H9 (cell line): ENCODE measurements at regions not wholly inside any gene's neighbourhood (a gene's known extent, or its start where the extent isn't known, plus 50 kb on each side); places are given as distances from the start of the nearest gene placed in this dataset.

Experiments
- DNase-seq: peaks from one replicate; pipeline ENCODE4 v3.0.0-alpha.2; 2017
- H2AFZ ChIP-seq: one replicate; pipeline ENCODE4 v1.6.1; 2013; ENCODE audit warnings: mild to moderate bottlenecking, low read length, control low read depth, moderate library complexity
- H2AK5ac ChIP-seq: 2 replicates; pipeline ENCODE4 v1.6.1; 2013; ENCODE audit warnings: low read length, control low read depth, mixed read lengths; ENCODE audit not compliant: insufficient read length
- H2BK120ac ChIP-seq: one replicate; pipeline ENCODE4 v1.6.1; 2013; ENCODE audit warnings: low read depth, mild to moderate bottlenecking, low read length, control low read depth, inconsistent platforms; ENCODE audit not compliant: poor library complexity, severe bottlenecking
- H2BK12ac ChIP-seq: 2 replicates; pipeline ENCODE4 v1.6.1; 2013; ENCODE audit warnings: low read length, control low read depth, mixed read lengths, low read depth; ENCODE audit not compliant: insufficient read length
- H2BK15ac ChIP-seq: 2 replicates; pipeline ENCODE4 v1.6.1; 2013; ENCODE audit warnings: low read depth, low read length, control low read depth
- H2BK20ac ChIP-seq: one replicate; pipeline ENCODE4 v1.6.1; 2013; ENCODE audit warnings: low read depth, mild to moderate bottlenecking, low read length, control low read depth, inconsistent platforms; ENCODE audit not compliant: poor library complexity, severe bottlenecking
- H2BK5ac ChIP-seq: 2 replicates; pipeline ENCODE4 v1.6.1; 2013; ENCODE audit warnings: low read length, control low read depth, mixed read lengths; ENCODE audit not compliant: insufficient read length
- H3K14ac ChIP-seq: 2 replicates; pipeline ENCODE4 v1.6.1; 2013; ENCODE audit warnings: low read length, control low read depth; ENCODE audit not compliant: insufficient read depth
- H3K18ac ChIP-seq: 2 replicates; pipeline ENCODE4 v1.6.1; 2013; ENCODE audit warnings: low read depth, mild to moderate bottlenecking, mixed read lengths, low read length, control low read depth; ENCODE audit not compliant: insufficient read length
- H3K23ac ChIP-seq: 2 replicates; pipeline ENCODE4 v1.6.1; 2013; ENCODE audit warnings: low read length, control low read depth, mixed read lengths, low read depth; ENCODE audit not compliant: insufficient read length
- H3K23me2 ChIP-seq: 2 replicates; pipeline ENCODE4 v1.6.1; 2013; ENCODE audit warnings: low read depth, mild to moderate bottlenecking, mixed read lengths, low read length, control low read depth; ENCODE audit not compliant: insufficient read length, poor library complexity, severe bottlenecking
- H3K27ac ChIP-seq: 2 replicates; pipeline ENCODE4 v1.5.1; 2013; ENCODE audit warnings: low read length, control low read depth, mixed read lengths, low read depth; ENCODE audit not compliant: insufficient read length
- H3K27me3 ChIP-seq: 2 replicates; pipeline ENCODE4 v1.6.1; 2013; ENCODE audit warnings: low read length, control low read depth, inconsistent platforms; ENCODE audit not compliant: insufficient read depth
- H3K4ac ChIP-seq: 2 replicates; pipeline ENCODE4 v1.6.1; 2013; ENCODE audit warnings: low read depth, mild to moderate bottlenecking, control low read depth, inconsistent platforms, low read length, moderate library complexity
- H3K4me1 ChIP-seq: 2 replicates; pipeline ENCODE4 v1.6.1; 2013; ENCODE audit warnings: low read length, control low read depth, inconsistent platforms; ENCODE audit not compliant: insufficient read depth
- H3K4me2 ChIP-seq: 2 replicates; pipeline ENCODE4 v1.6.1; 2013; ENCODE audit warnings: low read length, control low read depth, mixed read lengths; ENCODE audit not compliant: insufficient read length, insufficient read depth
- H3K56ac ChIP-seq: 2 replicates; pipeline ENCODE4 v1.6.1; 2013; ENCODE audit warnings: low read depth, mild to moderate bottlenecking, mixed read lengths, low read length, control low read depth; ENCODE audit not compliant: insufficient read length
- H3K79me1 ChIP-seq: 2 replicates; pipeline ENCODE4 v1.6.1; 2013; ENCODE audit warnings: low read depth, mild to moderate bottlenecking, moderate library complexity, low read length, control low read depth, inconsistent platforms; ENCODE audit not compliant: insufficient read depth, poor library complexity, severe bottlenecking
- H3K79me2 ChIP-seq: 2 replicates; pipeline ENCODE4 v1.6.1; 2013; ENCODE audit warnings: low read length, control low read depth, inconsistent platforms; ENCODE audit not compliant: insufficient read depth
- H3K9ac ChIP-seq: 2 replicates; pipeline ENCODE4 v1.6.1; 2013; ENCODE audit warnings: low read length, control low read depth, mixed read lengths; ENCODE audit not compliant: insufficient read length; ENCODE audit errors: extremely low read depth
- H3K9me3 ChIP-seq: one replicate; pipeline ENCODE4 v1.6.1; 2013; ENCODE audit warnings: low read depth, low read length, inconsistent platforms; ENCODE audit not compliant: control insufficient read depth
- H3T11ph ChIP-seq: one replicate; pipeline ENCODE4 v1.6.1; 2013; ENCODE audit warnings: mild to moderate bottlenecking, low read length, control low read depth, inconsistent platforms
- H4K20me1 ChIP-seq: one replicate; pipeline ENCODE4 v1.6.1; 2013; ENCODE audit not compliant: control insufficient read depth, insufficient read length, insufficient read depth
- H4K5ac ChIP-seq: 2 replicates; pipeline ENCODE4 v1.6.1; 2013; ENCODE audit warnings: low read depth, mild to moderate bottlenecking, mixed read lengths, low read length, control low read depth; ENCODE audit not compliant: insufficient read length
- H4K8ac ChIP-seq: replicated peaks from 2 replicates; pipeline ENCODE4 v1.6.1; 2013; ENCODE audit warnings: low read length, control low read depth, mixed read lengths, low read depth; ENCODE audit not compliant: insufficient read length
- H4K91ac ChIP-seq: 2 replicates; pipeline ENCODE4 v1.6.1; 2013; ENCODE audit warnings: low read depth, mild to moderate bottlenecking, moderate library complexity, mixed read lengths, low read length, control low read depth; ENCODE audit not compliant: insufficient read length
- H3K27ac Mint-ChIP-seq, 3 experiments: 2 replicates in 2 of 3; 3 replicates in 1 of 3; pipeline ENCODE4 v1.8.0; 2020 to 2021; ENCODE audit warnings: mixed read lengths in 3 of 3, mild to moderate bottlenecking in 1 of 3, moderate library complexity in 1 of 3
- H3K27me3 Mint-ChIP-seq: 2 replicates; pipeline ENCODE4 v1.8.0; 2021; ENCODE audit warnings: low read depth, mild to moderate bottlenecking, moderate library complexity, mixed read lengths
- H3K36me3 Mint-ChIP-seq, 3 experiments: 2 replicates in 2 of 3; 3 replicates in 1 of 3; pipeline ENCODE4 v1.8.0; 2020 to 2021; ENCODE audit warnings: low read depth in 3 of 3, mixed read lengths in 3 of 3; ENCODE audit not compliant: insufficient read depth in 1 of 3
- H3K4me1 Mint-ChIP-seq, 2 experiments: 2 replicates each; pipeline ENCODE4 v1.8.0; 2020; ENCODE audit warnings: mixed read lengths in 2 of 2
- H3K4me3 Mint-ChIP-seq, 2 experiments: 2 replicates in 1 of 2; 3 replicates in 1 of 2; pipeline ENCODE4 v1.8.0; 2020 to 2021; ENCODE audit warnings: mild to moderate bottlenecking in 2 of 2, mixed read lengths in 2 of 2, moderate library complexity in 1 of 2
- H3K9me3 Mint-ChIP-seq, 2 experiments: 2 replicates in 1 of 2; 3 replicates in 1 of 2; pipeline ENCODE4 v1.8.0; 2020; ENCODE audit warnings: mild to moderate bottlenecking in 2 of 2, mixed read lengths in 2 of 2, moderate library complexity in 1 of 2
- CTCF ChIP-seq: fragments of 200-600 bp; sonication (generic); conservative IDR thresholded peaks from 3 replicates; pipeline ENCODE4 v1.8.0; 2021; ENCODE audit warnings: antibody characterized with exemption, mild to moderate bottlenecking
- WGBS: extraction: QIAGEN DNeasy Blood & Tissue Kit; methylation state at CpG from one replicate; pipeline ENCODE4 v1.1.7; 2013; ENCODE audit warnings: missing lambda C conversion rate, low lambda C conversion rate, mixed read lengths; ENCODE audit not compliant: insufficient read length; ENCODE audit errors: extremely low coverage; 5-methylcytosine and 5-hydroxymethylcytosine counted together

- Histone ChIP-seq H3K4me2 (no peak overlapping the region), H2BK12ac (no peak overlapping the region), H2AFZ (no peak overlapping the region), H4K8ac (no peak overlapping the region), H3T11ph (no peak overlapping the region), H3K56ac (no peak overlapping the region), H2BK120ac (no peak overlapping the region), H3K79me2 (no peaks in the 10 kb centered on the region), H4K91ac (no peak overlapping the region), H3K23me2 (no peaks in the 10 kb centered on the region), H3K14ac (no peak overlapping the region), H3K23ac (no peak overlapping the region), H3K27me3 (no peaks in the 10 kb centered on the region), H3K4me1 (no peaks in the 10 kb centered on the region), H3K18ac (no peak overlapping the region), H2BK15ac (no peak overlapping the region), H4K20me1 (no peaks in the 10 kb centered on the region), H3K4ac (no peak overlapping the region), H3K79me1 (no peaks in the 10 kb centered on the region), H3K27ac (no peak overlapping the region), H2BK5ac (no peak overlapping the region), H4K5ac (no peak overlapping the region), H2AK5ac (no peak overlapping the region), H3K9me3 (no peaks in the 10 kb centered on the region), H2BK20ac (no peak overlapping the region), H3K9ac (no peak overlapping the region)
- WGBS = no CpG with 5 or more reads among the region's 4 CpGs
- H3K27me3 Mint-ChIP-seq = no peaks in the 10 kb centered on the region
- H3K4me3 Mint-ChIP-seq = no peak overlapping the region
- H3K27ac Mint-ChIP-seq = 0 out of 7 replicates have a peak overlapping the region, but pooled peaks of 1 of the 3 experiments have one; percentile 24
- no peak for TF ChIP-seq CTCF
- H3K9me3 Mint-ChIP-seq = no peaks in the 10 kb centered on the region
- H3K4me1 Mint-ChIP-seq = peaks cover 4 to 10% of the 10 kb centered on the region in 2 experiments
- DNase-seq = no peak
- no peaks in the 10 kb centered on the region for H3K36me3 Mint-ChIP-seq
Observed at GRCh38 chr1:87588495-87588894, 259.8 kb downstream of the LMO4 start.
